Testis (tissue), 2 donors: ENCODE measurements at regions not wholly inside any gene's neighbourhood (a gene's known extent, or its start where the extent isn't known, plus 50 kb on each side); places are given as distances from the start of the nearest gene placed in this dataset.

ENCODE experiments used
- DNase-seq: peaks from one replicate; pipeline ENCODE4 v3.0.0-alpha.2; 2019
- H3K27ac ChIP-seq, 2 donors: fragments of 200-600 bp; sonication (generic); one replicate each; pipeline ENCODE4 v1.5.1; 2019
- H3K27me3 ChIP-seq: fragments of 200-600 bp; sonication (generic); one replicate; pipeline ENCODE4 v1.5.1; 2019
- H3K36me3 ChIP-seq: fragments of 200-600 bp; sonication (generic); one replicate; pipeline ENCODE4 v1.5.1; 2017; ENCODE audit warnings: low read depth; ENCODE audit errors: missing control alignments
- H3K4me1 ChIP-seq: fragments of 200-600 bp; sonication (generic); one replicate; pipeline ENCODE4 v1.5.1; 2019
- H3K4me3 ChIP-seq, 2 donors: fragments of 200-600 bp; sonication (generic); one replicate each; pipeline ENCODE4 v1.5.1; 2017 to 2019
- H3K9me3 ChIP-seq: fragments of 200-600 bp; sonication (generic); one replicate; pipeline ENCODE4 v1.5.1; 2017
- POLR2A ChIP-seq: fragments of 450-650 bp; IDR thresholded peaks from one replicate; pipeline ENCODE4 v1.6.1; 2017; ENCODE audit warnings: antibody characterized with exemption, mild to moderate bottlenecking, moderate library complexity
- WGBS, 2 donors: methylation state at CpG; one replicate each; pipeline ENCODE4 v1.1.5; 2018; 5-methylcytosine and 5-hydroxymethylcytosine counted together
- intact Hi-C: fragments of 100-400 bp; cut with DNase I; formaldehyde crosslinking; loops from one replicate; pipeline ENCODE4 v1.15.1; 2023; ENCODE audit warnings: low total_unique reads
- TF ChIP-seq, protein P1 (sequence below), 3 experiments: fragments of 450-650 bp in 2 of 3; fragments of 200-600 bp in 1 of 3; sonication (generic) in 1 of 3; IDR thresholded peaks; one replicate each; pipeline ENCODE4 v1.5.1; 2016 to 2019; ENCODE audit warnings: antibody characterized with exemption in 3 of 3, mild to moderate bottlenecking in 2 of 3, moderate library complexity in 1 of 3

DNA sequence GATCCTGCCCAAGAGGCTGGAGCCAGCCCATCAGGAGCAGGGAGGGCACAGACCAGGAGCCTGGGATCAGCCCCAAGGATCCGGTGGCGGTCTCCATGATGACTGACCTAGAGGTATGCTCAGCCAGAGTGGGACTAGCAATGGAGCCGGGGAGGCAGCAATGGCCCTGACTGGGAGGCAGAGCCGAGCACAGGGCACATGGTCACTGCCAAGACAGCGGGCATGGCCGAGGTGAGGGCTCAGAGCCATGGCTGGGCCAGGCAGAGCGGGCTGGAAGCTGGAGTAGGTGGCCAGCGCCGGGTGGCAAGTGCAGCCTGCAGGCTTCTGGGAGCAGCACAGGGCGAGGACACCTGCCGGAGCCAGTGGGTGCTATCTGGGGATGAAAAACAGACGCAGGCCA, 259.3 kb downstream of the BCL11B start:
- TF ChIP-seq, protein P1, sequence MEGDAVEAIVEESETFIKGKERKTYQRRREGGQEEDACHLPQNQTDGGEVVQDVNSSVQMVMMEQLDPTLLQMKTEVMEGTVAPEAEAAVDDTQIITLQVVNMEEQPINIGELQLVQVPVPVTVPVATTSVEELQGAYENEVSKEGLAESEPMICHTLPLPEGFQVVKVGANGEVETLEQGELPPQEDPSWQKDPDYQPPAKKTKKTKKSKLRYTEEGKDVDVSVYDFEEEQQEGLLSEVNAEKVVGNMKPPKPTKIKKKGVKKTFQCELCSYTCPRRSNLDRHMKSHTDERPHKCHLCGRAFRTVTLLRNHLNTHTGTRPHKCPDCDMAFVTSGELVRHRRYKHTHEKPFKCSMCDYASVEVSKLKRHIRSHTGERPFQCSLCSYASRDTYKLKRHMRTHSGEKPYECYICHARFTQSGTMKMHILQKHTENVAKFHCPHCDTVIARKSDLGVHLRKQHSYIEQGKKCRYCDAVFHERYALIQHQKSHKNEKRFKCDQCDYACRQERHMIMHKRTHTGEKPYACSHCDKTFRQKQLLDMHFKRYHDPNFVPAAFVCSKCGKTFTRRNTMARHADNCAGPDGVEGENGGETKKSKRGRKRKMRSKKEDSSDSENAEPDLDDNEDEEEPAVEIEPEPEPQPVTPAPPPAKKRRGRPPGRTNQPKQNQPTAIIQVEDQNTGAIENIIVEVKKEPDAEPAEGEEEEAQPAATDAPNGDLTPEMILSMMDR (IDR thresholded peaks at IDR 0.05): no peak
- no peak for TF ChIP-seq POLR2A
- intact Hi-C loops: no loop called here

DNA sequence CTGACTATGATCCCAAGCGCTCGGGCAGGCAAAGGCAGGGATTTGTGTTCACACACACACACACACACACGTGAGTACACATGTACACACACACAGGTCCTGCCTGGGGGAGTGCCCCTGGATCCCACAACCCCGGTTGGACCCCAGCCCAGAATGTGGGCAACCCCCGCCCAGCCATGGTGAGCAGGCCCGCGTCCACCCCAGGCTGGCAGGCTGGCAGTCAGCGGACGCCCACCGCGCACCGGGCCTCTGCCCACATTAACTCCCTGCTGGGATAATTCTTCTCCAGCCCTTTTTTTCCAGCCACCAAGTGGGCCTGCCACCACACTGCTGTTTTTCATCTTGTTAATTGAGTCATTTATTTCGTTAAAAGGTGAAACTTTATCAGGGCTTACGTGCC, 256.2 kb downstream of the BCL11B start:
- Histone ChIP-seq H3K4me3 (no peak overlapping the region), H3K4me1 (no peaks in the 10 kb centered on the region), H3K27ac (no peak overlapping the region), H3K36me3 (no peaks in the 10 kb centered on the region), H3K27me3 (no peaks in the 10 kb centered on the region), H3K9me3 (no peaks in the 10 kb centered on the region)
- WGBS, 2 donors: 69 to 84% methylated on average over 14 of the region's 14 CpGs
- TF ChIP-seq, protein P1 (IDR thresholded peaks at IDR 0.05): no peak
- TF ChIP-seq POLR2A: no peak
- intact Hi-C loops: no loop called here
- no peak for DNase-seq

More for the DNA sequence above, 259.3 kb downstream of the BCL11B start:
- Histone ChIP-seq H3K4me1 (no peaks in the 10 kb centered on the region), H3K4me3 (no peak overlapping the region), H3K27ac (no peak overlapping the region), H3K27me3 (no peaks in the 10 kb centered on the region), H3K9me3 (no peaks in the 10 kb centered on the region), H3K36me3 (no peaks in the 10 kb centered on the region)
- no peak for DNase-seq
- 92 to 97% methylated on average over 12 of the region's 12 CpGs for WGBS, 2 donors

DNA sequence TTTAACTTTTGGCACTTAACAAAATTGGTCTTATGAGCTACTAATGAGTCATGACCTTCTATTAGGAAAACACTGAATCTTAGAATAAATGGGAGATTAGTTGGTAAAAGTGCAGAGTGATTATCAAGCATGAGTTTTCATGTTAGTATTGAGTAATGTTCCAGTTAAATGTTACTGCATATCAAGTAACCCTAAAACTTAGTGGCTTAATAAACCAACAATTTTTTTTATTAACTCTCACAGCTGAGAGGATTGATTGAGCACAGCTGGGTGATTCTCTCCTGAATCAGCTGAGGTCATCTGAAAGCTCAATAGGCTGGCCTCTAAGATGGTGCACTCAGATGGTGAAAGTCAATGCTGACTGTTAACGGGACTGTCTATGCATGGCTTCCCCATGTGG, 248.6 kb downstream of the BCL11B start:
- TF ChIP-seq, protein P1 (IDR thresholded peaks at IDR 0.05): no peak
- TF ChIP-seq POLR2A: no peak
- H3K4me1 ChIP-seq: no peaks in the 10 kb centered on the region
- no peaks in the 10 kb centered on the region for H3K36me3 ChIP-seq
- H3K4me3 ChIP-seq: no peak overlapping the region
- H3K27ac ChIP-seq: no peak overlapping the region
- H3K27me3 ChIP-seq: no peaks in the 10 kb centered on the region
- H3K9me3 ChIP-seq: no peaks in the 10 kb centered on the region
- intact Hi-C loops: no loop called here
- no peak for DNase-seq
- 47 to 73% methylated on average over 1 of the region's 1 CpG for WGBS, 2 donors

DNA sequence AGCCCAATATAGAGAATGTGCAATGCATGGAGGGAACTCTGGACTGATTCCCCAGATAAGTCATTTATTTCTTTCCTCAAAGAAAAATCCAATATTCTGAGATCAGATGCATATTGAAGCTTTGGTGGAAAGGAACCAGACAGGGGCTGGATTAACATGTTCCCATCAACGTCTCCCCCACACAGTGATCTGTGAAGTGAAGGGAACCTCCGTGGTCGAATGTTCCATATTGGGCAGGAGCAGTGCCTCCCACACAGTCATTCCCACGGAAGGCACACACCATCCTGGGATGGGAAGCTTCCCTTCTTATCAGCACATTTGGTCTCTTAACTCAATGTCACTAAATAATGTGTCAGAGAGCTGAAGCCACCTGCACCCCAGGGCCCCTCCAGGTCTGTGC, 247.1 kb downstream of the BCL11B start:
- Histone ChIP-seq H3K9me3 (no peaks in the 10 kb centered on the region), H3K27me3 (no peaks in the 10 kb centered on the region), H3K4me1 (no peaks in the 10 kb centered on the region), H3K27ac (no peak overlapping the region), H3K4me3 (no peak overlapping the region), H3K36me3 (no peaks in the 10 kb centered on the region)
- DNase-seq: no peak
- TF ChIP-seq, protein P1 (IDR thresholded peaks at IDR 0.05): no peak
- TF ChIP-seq POLR2A: no peak
- 38 to 41% methylated on average over 4 of the region's 4 CpGs for WGBS, 2 donors
- intact Hi-C loops: no loop called here

DNA sequence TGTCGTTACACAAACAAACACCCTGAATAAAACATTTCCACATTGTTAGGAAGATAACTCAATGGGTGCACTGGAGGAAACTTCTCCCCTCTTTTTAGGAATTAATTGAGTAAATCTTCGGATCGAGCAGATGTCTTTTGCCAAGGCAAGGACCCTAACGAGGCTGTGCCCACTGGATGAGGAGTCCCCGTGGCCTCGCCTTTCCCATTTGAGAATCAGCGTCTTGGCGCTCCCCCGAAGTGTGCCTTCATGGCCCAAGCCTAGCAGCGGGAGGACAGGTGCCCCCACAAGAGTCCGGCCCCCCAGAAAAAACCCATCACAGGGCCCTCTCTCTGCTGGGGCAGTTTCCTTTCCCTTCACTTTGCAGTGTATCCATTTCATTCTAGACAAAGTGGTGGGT, 246.6 kb downstream of the BCL11B start:
- Histone ChIP-seq H3K27me3 (no peaks in the 10 kb centered on the region), H3K4me3 (no peak overlapping the region), H3K36me3 (no peaks in the 10 kb centered on the region), H3K4me1 (no peaks in the 10 kb centered on the region), H3K9me3 (no peaks in the 10 kb centered on the region), H3K27ac (no peak overlapping the region)
- intact Hi-C loops: no loop called here
- TF ChIP-seq, protein P1 (IDR thresholded peaks at IDR 0.05): no peak
- TF ChIP-seq POLR2A: no peak
- 92 to 96% methylated on average over 9 to 11 of the region's 11 CpGs for WGBS, 2 donors
- DNase-seq: no peak
